Neuronal stem cell (in vitro differentiated cells): ENCODE measurements at regions not wholly inside any gene's neighbourhood (a gene's known extent, or its start where the extent isn't known, plus 50 kb on each side); places are given as distances from the start of the nearest gene placed in this dataset.

Source experiments
- DNase-seq: peaks from one replicate; pipeline ENCODE4 v3.0.0-alpha.2; 2013; ENCODE audit warnings: low spot score
- H2AFZ ChIP-seq: one replicate; pipeline ENCODE4 v1.6.1; 2013; ENCODE audit warnings: mild to moderate bottlenecking, low read length, inconsistent platforms
- H2AK5ac ChIP-seq: 2 replicates; pipeline ENCODE4 v1.6.1; 2013; ENCODE audit warnings: low read depth, mild to moderate bottlenecking, inconsistent platforms, low read length, moderate library complexity, mixed read lengths
- H2BK120ac ChIP-seq: 2 replicates; pipeline ENCODE4 v1.6.1; 2013; ENCODE audit warnings: low read depth, mild to moderate bottlenecking, inconsistent platforms, low read length, moderate library complexity, mixed read lengths
- H2BK12ac ChIP-seq: one replicate; pipeline ENCODE4 v1.6.1; 2013; ENCODE audit warnings: low read length, inconsistent platforms
- H2BK15ac ChIP-seq: 2 replicates; pipeline ENCODE4 v1.6.1; 2013; ENCODE audit warnings: mild to moderate bottlenecking, low read length, inconsistent platforms, mixed read lengths
- H2BK5ac ChIP-seq: one replicate; pipeline ENCODE4 v1.6.1; 2013; ENCODE audit warnings: inconsistent platforms, mild to moderate bottlenecking, low read length, moderate library complexity
- H3K14ac ChIP-seq: one replicate; pipeline ENCODE4 v1.6.1; 2013; ENCODE audit warnings: low read length, inconsistent platforms
- H3K18ac ChIP-seq: 2 replicates; pipeline ENCODE4 v1.6.1; 2013; ENCODE audit warnings: low read length, inconsistent platforms
- H3K23ac ChIP-seq: 2 replicates; pipeline ENCODE4 v1.6.1; 2013; ENCODE audit warnings: low read depth, mild to moderate bottlenecking, mixed read lengths, low read length, inconsistent platforms; ENCODE audit not compliant: poor library complexity
- H3K27ac ChIP-seq: replicated peaks from 3 replicates; pipeline ENCODE4 v1.5.1; 2013; ENCODE audit warnings: low read length, inconsistent platforms
- H3K27me3 ChIP-seq, 3 experiments: 2 replicates each; pipeline ENCODE4 v1.6.1; 2013; ENCODE audit warnings: low read length in 3 of 3, mild to moderate bottlenecking in 2 of 3, inconsistent platforms in 1 of 3, low read depth in 1 of 3, mixed read lengths in 1 of 3, moderate library complexity in 1 of 3; ENCODE audit not compliant: control insufficient read depth in 3 of 3, insufficient read depth in 3 of 3
- H3K36me3 ChIP-seq, 2 donors: replicated peaks in 1 of 2; 2 replicates each; pipeline ENCODE4 v1.6.1; 2013; ENCODE audit warnings: low read length in 2 of 2; ENCODE audit not compliant: control insufficient read depth in 2 of 2, insufficient read depth in 2 of 2
- H3K4ac ChIP-seq: 2 replicates; pipeline ENCODE4 v1.6.1; 2013; ENCODE audit warnings: inconsistent platforms, mild to moderate bottlenecking, low read length, moderate library complexity
- H3K4me1 ChIP-seq, 2 donors: 1 replicate in 1 of 2; 2 replicates in 1 of 2; pipeline ENCODE4 v1.6.1; 2013; ENCODE audit warnings: low read length in 2 of 2, low read depth in 1 of 2; ENCODE audit not compliant: control insufficient read depth in 2 of 2, insufficient read depth in 1 of 2
- H3K4me2 ChIP-seq: one replicate; pipeline ENCODE4 v1.6.1; 2013; ENCODE audit warnings: mild to moderate bottlenecking, low read length, inconsistent platforms; ENCODE audit not compliant: insufficient read depth, poor library complexity, severe bottlenecking
- H3K4me3 ChIP-seq, 2 donors: 2 replicates each; pipeline ENCODE4 v1.5.1; 2013; ENCODE audit warnings: low read length in 2 of 2, mild to moderate bottlenecking in 2 of 2, inconsistent platforms in 1 of 2, moderate library complexity in 1 of 2
- H3K79me1 ChIP-seq: one replicate; pipeline ENCODE4 v1.6.1; 2013; ENCODE audit warnings: low read depth, mild to moderate bottlenecking, inconsistent platforms, low read length, moderate library complexity
- H3K9ac ChIP-seq: one replicate; pipeline ENCODE4 v1.6.1; 2013; ENCODE audit warnings: mild to moderate bottlenecking, low read depth, low read length, inconsistent platforms; ENCODE audit not compliant: poor library complexity
- H3K9me3 ChIP-seq, 2 donors: replicated peaks in 1 of 2; 2 replicates each; pipeline versions ENCODE3 to v1.6.1; 2013; ENCODE audit warnings: low read length in 2 of 2, mild to moderate bottlenecking in 2 of 2, inconsistent platforms in 1 of 2, low read depth in 1 of 2, mixed read lengths in 1 of 2, moderate library complexity in 1 of 2; ENCODE audit not compliant: control insufficient read depth in 2 of 2, insufficient read depth in 1 of 2
- H4K8ac ChIP-seq: one replicate; pipeline ENCODE4 v1.6.1; 2013; ENCODE audit warnings: low read depth, mild to moderate bottlenecking, inconsistent platforms, low read length, moderate library complexity
- H4K91ac ChIP-seq: one replicate; pipeline ENCODE4 v1.6.1; 2013; ENCODE audit warnings: low read length, low read depth, mild to moderate bottlenecking, inconsistent platforms; ENCODE audit not compliant: poor library complexity
- WGBS, 2 donors: extraction: QIAGEN DNeasy Blood & Tissue Kit; methylation state at CpG; one replicate each; pipeline ENCODE4 v1.1.7; 2013; ENCODE audit warnings: missing lambda C conversion rate in 2 of 2, mixed read lengths in 1 of 2; ENCODE audit not compliant: insufficient read length in 2 of 2, insufficient replicate concordance in 1 of 2; ENCODE audit errors: extremely low coverage in 2 of 2; 5-methylcytosine and 5-hydroxymethylcytosine counted together

DNA sequence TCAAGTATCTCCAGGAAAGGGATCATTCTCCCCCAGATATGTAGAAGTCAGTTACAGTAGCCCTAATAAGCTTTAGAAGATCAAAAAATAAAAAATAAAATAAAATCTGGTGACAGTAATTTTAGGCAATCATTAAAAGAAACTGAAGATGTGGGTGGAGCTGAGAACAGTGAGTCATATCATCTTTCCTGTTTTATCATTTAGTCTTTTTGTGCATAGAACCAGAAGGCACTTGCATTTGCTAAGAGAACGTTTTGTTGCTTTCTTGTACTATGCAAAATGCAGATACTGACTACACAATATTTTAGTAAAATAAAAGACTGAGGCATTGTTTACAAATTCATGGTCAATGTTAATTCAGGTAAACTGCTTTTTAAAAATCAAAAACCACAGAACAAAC is 497.4 kb upstream of the EPHA7 start:
- H3K4ac ChIP-seq = no peak overlapping the region
- no peak overlapping the region for H3K9ac ChIP-seq
- H2BK5ac ChIP-seq = no peak overlapping the region
- no peak overlapping the region for H3K18ac ChIP-seq
- no peak overlapping the region for H3K27ac ChIP-seq
- H3K79me1 ChIP-seq = no peaks in the 10 kb centered on the region
- H2BK15ac ChIP-seq = no peak overlapping the region
- H4K91ac ChIP-seq = no peak overlapping the region
- WGBS, 2 donors = no CpG with 5 or more reads among the region's 1 CpG
- peaks cover 0 to 4% of the 10 kb centered on the region in 2 donors for H3K9me3 ChIP-seq
- H3K4me1 ChIP-seq = no peaks in the 10 kb centered on the region
- no peak overlapping the region for H3K4me2 ChIP-seq
- H3K14ac ChIP-seq = no peak overlapping the region
- H3K27me3 ChIP-seq = no peaks in the 10 kb centered on the region
- no peak overlapping the region for H2BK120ac ChIP-seq
- no peak for DNase-seq
- H3K23ac ChIP-seq = no peak overlapping the region
- H3K36me3 ChIP-seq = no peaks in the 10 kb centered on the region
- H2AFZ ChIP-seq = no peak overlapping the region
- no peak overlapping the region for H3K4me3 ChIP-seq
- no peak overlapping the region for H2BK12ac ChIP-seq
- H4K8ac ChIP-seq = no peak overlapping the region
- H2AK5ac ChIP-seq = no peak overlapping the region

- Histone ChIP-seq H3K4me3 (no peak overlapping the region), H2BK5ac (no peak overlapping the region), H2BK120ac (no peak overlapping the region), H4K8ac (no peak overlapping the region), H3K36me3 (no peaks in the 10 kb centered on the region), H3K4me1 (no peaks in the 10 kb centered on the region), H3K79me1 (no peaks in the 10 kb centered on the region), H3K4me2 (no peak overlapping the region), H3K9me3 (peaks cover 0 to 4% of the 10 kb centered on the region in 2 donors), H2BK12ac (no peak overlapping the region), H3K18ac (no peak overlapping the region), H2AK5ac (no peak overlapping the region), H3K9ac (no peak overlapping the region), H2AFZ (no peak overlapping the region), H3K27ac (no peak overlapping the region), H3K4ac (no peak overlapping the region), H2BK15ac (no peak overlapping the region), H3K14ac (no peak overlapping the region), H3K23ac (no peak overlapping the region), H3K27me3 (no peaks in the 10 kb centered on the region), H4K91ac (no peak overlapping the region)
- DNase-seq = no peak
Measured at GRCh38 chr6:93915961-93916360, 496.6 kb upstream of the EPHA7 start.

- Histone ChIP-seq H3K9ac (no peak overlapping the region), H3K18ac (no peak overlapping the region), H2BK12ac (no peak overlapping the region), H3K23ac (no peak overlapping the region), H3K4ac (no peak overlapping the region), H4K8ac (no peak overlapping the region), H4K91ac (no peak overlapping the region), H2AFZ (no peak overlapping the region), H2BK5ac (no peak overlapping the region), H2BK15ac (no peak overlapping the region), H3K4me1 (no peaks in the 10 kb centered on the region), H3K27ac (no peak overlapping the region), H3K27me3 (no peaks in the 10 kb centered on the region), H3K36me3 (no peaks in the 10 kb centered on the region), H3K14ac (no peak overlapping the region), H2AK5ac (no peak overlapping the region), H3K9me3 (peaks cover 0 to 2% of the 10 kb centered on the region in 2 donors), H3K4me3 (no peak overlapping the region), H3K79me1 (no peaks in the 10 kb centered on the region), H3K4me2 (no peak overlapping the region), H2BK120ac (no peak overlapping the region)
- WGBS, 2 donors = no CpG with 5 or more reads among the region's 5 CpGs
- no peak for DNase-seq
Measured at GRCh38 chr6:93902517-93902916, 483.2 kb upstream of the EPHA7 start.

DNA sequence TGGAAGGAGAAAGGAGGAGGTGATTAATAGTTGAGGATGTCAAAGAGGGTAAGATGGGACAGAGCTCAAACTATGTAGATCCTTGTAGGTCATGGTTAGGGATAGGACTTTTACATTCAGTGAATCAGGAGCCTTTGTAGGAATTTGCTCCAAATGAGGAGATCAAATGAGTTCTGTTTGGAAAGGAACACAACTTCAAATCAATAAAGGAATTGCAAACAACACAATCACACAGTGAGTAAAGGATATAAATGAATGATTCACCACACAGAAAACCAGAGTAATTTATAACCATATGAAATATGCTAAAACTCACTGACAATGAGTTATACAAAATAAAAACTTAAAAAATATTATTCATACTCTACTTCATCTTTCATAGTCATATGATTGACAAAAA is 480.8 kb upstream of the EPHA7 start:
- Histone ChIP-seq H3K18ac (no peak overlapping the region), H3K4ac (no peak overlapping the region), H4K91ac (no peak overlapping the region), H2AFZ (no peak overlapping the region), H3K4me1 (no peaks in the 10 kb centered on the region), H3K23ac (no peak overlapping the region), H3K27ac (no peak overlapping the region), H3K36me3 (no peaks in the 10 kb centered on the region), H4K8ac (no peak overlapping the region), H2AK5ac (no peak overlapping the region), H3K14ac (no peak overlapping the region), H2BK12ac (no peak overlapping the region), H2BK15ac (no peak overlapping the region), H3K9ac (no peak overlapping the region), H3K4me3 (no peak overlapping the region), H3K9me3 (peaks cover 0 to 2% of the 10 kb centered on the region in 2 donors), H3K27me3 (no peaks in the 10 kb centered on the region), H3K4me2 (no peak overlapping the region), H3K79me1 (no peaks in the 10 kb centered on the region), H2BK5ac (no peak overlapping the region), H2BK120ac (no peak overlapping the region)
- no peak for DNase-seq
